HG02759 (cell line): ENCODE measurements at regions not wholly inside any gene's neighbourhood (a gene's known extent, or its start where the extent isn't known, plus 50 kb on each side); places are given as distances from the start of the nearest gene placed in this dataset.

Experiments used
- ATAC-seq: cut with Tn5 transposase; IDR thresholded peaks from one replicate; pipeline ENCODE4 v1.9.1; 2021; ENCODE audit warnings: mild to moderate bottlenecking, moderate library complexity; ENCODE audit not compliant: unreplicated experiment

DNA sequence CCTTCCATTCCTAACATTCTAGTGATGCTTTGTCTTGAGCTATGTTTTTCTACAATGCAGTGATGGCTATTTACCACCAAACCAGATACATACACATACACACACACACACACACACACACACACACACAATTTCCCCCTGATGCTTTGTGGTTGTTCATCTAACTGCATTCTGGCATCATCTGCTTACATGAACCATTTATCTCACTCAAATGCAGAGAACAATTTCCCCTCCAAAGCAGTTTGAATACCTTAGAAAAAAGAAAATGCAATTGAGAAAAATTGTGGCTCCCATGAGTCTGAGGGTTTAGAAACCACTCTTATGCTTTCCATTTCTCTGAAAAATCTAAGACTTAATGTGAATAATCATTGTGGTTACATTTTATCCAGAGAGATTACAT is 1024.8 kb downstream of the TLE4 start:
- no peak for ATAC-seq

DNA sequence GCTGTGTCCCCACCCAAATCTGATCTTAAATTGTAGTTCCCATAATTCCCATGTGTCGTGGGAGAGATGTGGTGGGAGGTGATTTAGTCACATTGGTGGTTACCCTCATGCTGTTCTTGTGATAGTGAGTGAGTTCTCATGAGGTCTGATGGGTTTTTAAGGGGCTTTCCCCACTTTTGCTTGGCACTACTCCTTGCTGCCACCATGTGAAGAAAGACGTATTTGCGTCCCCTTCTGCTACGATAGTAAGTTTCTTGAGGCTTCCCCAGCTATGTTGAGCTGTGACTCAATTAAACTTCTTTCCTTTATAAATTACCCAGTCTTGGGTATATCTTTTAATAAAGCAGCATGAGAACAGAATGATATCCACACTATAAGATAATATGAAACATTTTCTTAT is 1023.4 kb downstream of the TLE4 start:
- ATAC-seq, result no peak

DNA sequence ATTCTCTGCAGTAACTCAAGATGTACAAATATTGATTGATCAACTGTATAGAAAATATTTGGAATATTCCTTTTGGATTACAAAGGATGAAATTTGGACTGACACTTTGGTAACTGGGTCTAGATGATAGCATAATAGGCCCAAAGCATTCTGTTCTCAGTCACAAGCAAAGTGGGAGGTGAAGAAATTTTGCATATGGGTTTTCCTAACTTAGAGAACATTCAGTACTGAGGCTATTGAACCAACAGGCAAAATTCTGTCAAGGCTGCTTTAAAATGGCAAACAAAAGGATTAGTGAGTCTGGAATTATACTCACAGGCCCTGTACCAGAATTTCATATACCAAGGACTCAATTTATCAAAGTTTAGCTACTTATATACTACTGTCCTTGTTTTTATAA is 1020.6 kb downstream of the TLE4 start:
- ATAC-seq, result no peak

DNA sequence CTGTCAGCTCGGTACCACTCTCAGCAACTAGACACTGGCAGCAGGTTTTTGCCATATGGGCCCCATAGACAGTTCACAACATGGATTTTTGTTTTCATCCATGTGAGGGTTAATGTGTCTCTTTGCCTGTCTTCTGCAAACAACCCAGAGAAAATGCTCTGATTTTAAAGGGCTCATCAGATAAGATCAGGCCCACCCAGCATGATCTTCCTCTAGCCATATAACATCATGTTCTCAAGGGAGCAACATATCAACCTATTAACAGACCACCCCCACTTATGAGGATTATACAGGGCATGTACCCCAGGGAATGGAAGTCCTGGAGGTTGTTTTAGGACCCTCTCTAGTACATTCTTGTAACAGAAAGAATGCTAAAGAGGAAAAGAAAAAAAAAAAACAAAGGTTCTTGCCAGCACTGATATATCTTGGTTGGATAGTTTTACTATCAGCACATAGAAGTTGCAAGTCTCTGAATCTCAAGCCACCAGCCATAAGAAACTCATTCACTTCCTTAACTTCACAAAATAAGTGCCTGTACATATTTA is 1015.1 kb downstream of the TLE4 start:
- ATAC-seq, result no peak

DNA sequence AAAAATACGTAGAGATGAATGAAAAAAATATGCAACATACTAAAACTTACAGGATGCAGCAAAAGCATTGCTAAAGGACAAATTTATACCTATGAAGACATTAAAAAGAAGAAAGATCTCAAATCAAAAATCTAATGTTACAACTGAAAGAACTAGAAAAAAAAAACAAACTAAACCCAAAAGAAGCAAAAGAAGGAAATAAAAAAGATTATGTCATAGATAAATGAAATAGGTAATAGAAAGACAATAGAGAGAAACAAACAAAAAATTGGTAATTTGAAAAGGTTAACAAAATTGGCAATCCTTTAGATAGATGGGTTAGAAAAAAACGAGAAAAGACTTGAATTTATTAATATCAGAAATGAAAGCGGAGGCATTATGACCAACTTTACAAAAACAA is 1000.2 kb downstream of the TLE4 start:
- no peak for ATAC-seq

DNA sequence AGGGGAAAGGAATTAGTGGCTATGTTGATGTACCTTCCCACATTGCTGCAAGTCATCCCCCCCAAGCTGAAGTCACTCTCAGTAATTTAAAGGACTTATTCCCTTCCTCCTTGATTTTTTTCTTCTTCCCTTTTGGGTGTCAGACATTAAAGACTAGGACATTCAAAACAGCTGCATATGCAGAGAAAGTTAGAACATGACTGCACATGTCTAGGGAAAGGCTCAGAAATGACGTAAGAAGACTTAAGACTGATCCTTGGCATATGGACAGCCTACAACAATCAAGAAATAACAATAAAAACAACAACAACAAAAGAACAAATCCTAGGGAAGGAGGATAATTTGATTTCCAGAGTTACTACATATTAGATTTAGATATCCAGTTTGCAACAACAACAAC is 997.5 kb downstream of the TLE4 start:
- ATAC-seq, result no peak

DNA sequence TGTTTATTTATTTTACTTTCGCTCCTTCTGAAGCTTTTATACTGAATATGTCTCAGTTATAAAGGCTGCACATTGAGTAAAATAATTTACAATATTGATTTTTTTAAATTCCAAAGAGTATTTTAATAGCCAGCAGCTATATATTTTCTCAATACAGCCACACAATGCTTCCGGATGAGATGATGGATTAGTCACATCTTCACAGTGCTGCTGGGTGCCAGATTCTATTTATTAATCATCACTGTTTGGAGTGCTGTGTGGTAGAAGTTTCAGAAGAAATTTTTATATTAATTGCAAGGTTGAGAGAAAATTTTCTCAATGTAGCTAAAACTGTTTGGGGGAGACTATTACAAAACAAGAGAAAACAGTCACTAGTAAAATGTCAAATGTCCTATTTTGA is 989.8 kb downstream of the TLE4 start:
- ATAC-seq, result no peak

DNA sequence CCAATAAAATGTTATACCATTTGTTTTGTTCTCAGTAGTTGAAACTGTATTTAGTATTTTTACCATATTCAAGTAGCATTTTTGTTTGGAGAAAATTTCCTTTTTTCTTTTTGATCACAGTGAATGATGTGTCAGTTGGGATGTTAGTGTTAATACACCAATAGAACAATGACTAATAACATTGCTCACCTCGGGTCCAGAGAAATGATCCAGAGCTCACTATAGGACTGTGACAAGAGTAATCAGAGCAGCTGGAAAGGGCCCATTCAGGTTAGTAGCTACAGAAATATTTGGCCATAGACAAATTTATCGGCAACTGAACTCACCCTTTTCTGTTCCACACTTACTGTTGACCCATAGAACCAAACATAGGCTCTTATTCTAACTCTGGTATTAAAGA is 989.2 kb downstream of the TLE4 start:
- ATAC-seq, result no peak

DNA sequence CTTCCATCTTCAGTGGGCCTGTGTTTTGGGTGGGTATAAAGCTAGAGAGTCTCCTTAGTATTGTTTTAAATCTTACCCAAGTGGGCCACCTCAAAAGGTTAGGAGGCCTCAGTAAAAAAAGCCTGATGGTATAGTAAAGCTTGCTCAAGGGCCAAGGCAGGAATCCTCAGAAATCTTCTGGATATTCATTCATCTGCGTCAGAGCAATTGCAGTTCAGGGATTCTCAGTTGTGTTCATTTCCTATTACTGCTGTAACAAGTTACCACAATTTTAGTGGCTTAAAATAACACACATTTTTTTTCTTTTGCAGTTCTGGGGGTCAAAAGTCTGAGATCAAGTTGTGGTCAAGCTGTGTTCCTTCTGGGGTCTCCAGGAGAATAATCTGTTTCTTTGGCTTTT is 985.5 kb downstream of the TLE4 start:
- ATAC-seq, result no peak

DNA sequence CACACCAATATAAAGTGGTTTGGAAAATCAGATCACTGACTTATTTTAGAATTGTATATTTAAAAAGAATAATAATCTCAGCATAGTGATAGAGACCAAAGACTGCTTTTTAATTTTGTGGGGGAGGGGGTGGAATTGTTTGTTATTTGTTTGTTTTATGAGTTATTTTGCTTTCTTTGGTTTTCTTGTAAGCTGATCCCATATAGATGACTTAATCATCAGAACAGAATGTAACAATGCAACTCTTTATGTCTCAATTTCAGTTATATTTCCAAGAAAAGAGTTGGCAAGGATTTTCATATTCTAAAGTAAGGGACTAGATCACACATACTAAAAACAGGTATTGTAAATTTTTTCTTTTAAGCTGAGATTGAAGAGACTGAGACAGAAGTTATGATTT is 984.9 kb downstream of the TLE4 start:
- ATAC-seq, result no peak

DNA sequence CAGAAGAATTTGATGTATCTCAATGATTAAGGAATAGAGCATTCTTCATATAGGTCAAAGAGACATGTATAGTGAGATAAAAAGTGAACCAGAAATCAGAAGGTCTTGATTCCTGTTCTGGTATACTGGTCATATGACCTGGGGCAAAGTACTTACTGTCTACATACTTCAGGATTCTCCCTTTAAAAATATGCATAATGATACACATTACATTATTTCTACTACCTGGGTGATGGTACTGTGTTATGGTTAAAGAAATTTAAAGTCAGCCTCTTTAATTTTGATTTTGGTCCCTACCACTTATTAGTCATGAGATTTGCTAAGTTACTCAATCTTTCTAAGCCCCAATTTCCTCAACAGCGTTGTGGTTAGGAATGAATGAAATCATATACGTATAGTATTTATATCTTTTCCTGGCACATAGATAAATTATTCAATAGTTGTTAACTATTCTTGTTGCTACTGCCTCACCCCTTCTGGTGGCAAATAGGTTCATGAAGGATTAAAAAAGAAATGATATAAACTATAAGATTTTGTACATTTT is 984.1 kb downstream of the TLE4 start:
- ATAC-seq, result no peak

DNA sequence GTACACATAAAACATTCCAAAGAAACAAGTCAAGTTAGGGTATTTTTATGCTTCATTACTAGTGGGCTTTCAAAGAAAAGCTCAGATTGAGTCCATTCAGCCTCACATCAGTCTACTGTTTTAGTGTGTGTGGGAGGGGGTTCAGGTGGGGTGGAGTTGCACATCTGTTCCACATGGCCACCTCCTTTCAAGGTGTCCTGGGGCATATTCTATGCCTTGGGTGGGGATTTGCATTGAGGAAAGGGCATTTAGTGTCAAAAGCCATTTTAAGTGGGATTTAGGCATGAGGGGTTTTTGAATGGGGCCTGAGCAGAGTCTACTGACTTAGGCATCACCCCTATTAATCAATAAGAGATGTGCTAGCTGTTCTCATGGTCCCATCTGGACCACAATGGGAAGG is 983.1 kb downstream of the TLE4 start:
- ATAC-seq, result no peak

DNA sequence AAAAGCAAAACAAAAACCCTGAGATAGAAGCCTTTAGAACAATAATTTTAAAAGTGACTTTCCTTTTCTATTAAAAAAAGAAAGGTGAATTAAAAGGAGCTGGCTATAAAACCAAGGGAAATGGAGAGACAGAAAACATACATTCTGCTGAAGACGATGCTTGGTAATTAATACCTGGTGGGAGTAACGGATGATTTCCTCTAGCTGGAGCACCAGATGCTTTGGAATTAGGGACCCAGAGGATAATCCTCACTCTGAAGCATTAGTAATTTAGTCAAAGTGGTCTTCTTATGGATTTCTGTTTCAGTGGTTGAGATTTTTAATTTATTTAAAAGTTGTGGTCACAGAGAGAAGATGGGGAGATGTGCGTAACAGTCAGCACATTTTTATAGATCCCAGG is 982.5 kb downstream of the TLE4 start:
- ATAC-seq, result no peak

DNA sequence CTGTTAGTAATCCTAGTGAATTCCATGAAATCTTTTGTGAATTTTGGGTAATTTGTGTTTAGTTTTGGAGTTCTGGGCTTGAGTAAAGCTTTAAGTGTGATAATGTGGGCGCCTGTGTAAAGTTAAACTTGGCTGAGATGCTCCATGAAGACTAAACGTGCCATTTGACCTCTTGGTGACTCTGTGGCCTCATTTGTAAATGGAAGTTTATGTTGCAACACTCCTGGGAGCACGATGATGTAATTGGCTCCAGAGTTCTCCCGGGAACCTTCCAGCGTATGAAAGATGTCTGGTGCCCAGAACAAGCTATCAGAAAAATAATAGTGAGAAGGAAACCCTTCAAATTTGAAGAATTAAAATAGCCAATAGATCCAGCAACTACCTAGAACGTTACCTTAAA is 981.2 kb downstream of the TLE4 start:
- ATAC-seq, result no peak

DNA sequence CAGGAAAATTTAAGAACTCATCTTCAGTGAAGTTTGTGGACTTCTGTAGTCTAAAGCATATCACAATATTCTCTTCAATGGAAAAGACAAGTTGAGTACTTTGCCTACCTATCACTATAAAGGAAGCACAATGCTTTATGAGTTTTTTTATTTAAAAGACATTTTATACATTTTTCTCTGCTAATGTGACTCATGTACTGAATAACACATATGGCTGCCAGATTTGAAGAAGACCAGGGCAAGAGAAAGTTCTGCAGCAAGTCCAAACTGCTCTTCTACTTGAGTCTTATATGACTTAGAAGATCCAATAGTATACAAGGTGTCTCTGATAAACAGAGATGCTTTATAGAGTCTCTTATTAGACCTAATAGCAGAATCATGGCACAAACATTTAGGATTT is 978.4 kb downstream of the TLE4 start:
- no peak for ATAC-seq

DNA sequence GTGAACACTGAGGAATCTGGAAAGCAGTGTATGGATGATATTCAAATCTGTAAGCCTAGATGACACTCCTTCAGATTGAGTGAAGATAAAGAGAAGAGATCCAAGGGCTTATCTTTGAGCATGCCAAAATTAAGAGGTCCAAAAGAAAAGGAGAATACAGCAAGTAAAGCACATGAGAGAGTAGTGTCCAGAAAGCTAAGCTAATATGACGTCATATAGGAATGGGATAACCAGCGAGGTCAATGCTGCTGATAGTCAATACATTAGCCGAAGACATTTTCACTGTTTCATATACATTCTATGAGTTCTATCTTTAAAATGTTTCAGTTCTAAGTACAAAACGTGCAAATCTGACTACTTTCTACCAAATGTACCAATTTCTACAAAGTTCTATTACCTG is 975.8 kb downstream of the TLE4 start:
- no peak for ATAC-seq

DNA sequence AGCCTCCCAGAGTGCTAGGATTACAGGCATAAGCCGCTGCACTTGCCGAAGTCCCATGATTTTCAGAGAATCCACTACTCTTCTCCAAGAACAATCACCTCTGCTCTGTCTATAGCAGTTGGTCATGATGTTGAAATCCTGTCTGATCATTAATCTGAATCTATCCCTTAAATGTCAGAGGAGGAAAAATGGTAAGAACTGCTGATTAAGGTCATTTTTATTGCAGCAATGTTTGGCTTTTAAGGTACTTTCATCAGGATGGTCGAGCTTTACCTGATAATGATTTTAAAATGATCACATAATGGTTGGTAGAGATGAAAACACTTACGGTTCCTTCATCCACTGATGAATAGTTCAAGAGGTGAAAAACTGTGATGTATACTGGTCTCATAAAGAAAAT is 968.6 kb downstream of the TLE4 start:
- ATAC-seq, result no peak

DNA sequence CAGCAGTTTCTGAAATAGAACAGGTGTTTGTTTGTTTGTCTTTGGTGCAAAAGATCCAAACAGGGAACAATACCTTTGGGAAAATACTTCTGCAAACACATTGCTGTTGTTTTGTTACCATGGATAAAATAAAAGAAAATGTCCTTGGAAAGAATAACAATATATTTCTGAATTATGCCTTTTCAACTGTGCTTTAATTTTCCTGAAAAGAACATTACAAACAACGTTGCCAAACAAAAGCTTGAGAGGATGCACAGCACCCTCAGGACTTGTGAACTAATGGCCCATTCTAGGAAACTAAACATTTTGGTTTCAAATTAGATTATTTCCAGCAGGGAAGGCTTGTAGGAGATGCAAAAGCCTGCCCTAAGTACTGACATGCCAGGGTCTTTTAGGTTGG is 967.2 kb downstream of the TLE4 start:
- ATAC-seq, result no peak

DNA sequence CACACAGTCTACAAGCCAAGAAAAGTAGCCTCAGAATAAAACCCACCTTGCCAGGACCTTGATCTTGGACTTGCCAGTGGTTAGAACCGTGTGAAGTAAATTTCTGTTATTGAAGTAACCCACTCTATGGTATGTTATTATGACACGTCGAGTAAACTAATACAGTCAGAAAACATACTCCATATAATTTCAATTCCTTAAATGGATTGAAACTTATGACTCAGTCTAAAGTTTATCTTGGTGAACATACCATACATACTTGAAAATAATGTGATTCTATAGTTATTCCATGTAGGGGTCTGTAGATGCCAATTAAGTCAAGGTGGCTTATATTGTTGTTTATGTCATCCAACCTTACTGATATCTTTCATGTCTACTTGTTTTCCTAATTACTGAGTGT is 950.7 kb downstream of the TLE4 start:
- ATAC-seq, result no peak

DNA sequence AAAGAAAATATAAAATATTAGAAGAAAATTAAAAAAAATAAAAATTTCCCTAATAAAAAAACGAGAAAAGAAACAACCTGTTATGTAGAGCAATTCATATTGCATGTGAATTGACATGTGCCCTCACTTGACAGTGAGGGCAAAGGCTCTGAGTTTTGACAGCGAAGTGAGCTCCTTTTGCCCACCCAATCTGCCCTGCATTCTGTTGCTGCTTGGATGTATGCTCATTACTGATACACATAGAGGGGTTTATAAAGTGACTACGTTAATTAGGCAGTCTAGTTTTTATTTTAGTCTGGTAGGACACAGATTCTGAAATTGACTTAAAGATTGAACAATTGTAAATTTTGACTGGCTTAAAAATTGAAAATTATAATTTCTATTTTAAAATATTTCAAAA is 949.4 kb downstream of the TLE4 start:
- no peak for ATAC-seq

DNA sequence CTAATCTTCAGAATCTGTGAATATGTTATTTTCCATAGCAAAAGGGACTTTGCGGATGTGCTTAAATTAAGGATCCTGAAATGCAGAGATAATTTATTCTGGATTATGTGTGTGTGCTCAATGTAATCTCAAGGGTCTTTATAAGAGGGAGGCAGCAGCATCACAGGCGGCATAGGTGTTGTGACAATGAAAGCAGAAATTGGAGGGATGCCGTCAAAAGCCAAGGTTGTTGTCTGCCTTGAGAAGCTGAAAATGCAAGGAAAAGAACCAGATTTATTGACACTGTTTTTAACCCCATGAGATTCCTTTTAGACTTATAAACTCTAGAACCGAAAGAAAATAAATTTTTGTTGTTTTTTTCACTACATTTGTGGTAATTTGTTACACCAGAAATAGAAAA is 948.5 kb downstream of the TLE4 start:
- no peak for ATAC-seq

DNA sequence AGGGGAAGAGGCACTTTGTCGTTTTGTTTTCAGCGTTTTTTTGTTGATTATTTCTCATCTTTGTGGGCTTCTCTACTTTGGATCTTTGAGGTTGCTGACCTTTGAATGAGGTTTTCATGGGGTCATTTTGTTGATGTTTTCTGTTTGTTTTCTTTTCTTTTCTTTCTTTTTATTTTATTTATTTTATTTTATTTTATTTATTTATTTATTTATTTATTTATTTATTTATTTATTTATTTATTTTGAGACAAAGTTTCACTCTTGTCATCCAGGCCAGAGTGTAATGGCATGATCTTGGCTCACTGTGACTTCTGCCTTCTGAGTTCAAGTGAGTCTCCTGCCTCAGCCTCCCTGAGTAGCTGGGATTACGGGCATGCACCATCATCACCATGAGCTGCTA is 946.7 kb downstream of the TLE4 start:
- ATAC-seq, result no peak

DNA sequence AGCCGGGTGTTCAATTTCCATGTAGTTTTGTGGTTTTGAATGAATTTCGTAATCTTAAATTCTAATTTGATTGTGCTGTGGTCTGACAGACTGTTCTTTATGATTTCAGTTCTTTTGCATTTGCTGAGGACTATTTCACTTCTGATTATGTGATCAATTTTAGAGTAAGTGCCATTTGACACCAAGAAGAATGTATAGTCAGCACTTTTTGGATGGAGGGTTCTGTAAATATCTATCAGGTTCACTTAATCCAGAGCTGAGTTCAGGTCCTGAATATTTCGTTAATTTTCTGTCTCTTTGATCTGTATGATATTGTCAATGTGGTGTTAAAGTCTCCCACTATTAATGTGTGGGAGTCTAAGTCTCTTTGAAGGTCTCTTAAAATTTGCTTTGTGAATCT is 944.9 kb downstream of the TLE4 start:
- ATAC-seq, result no peak

DNA sequence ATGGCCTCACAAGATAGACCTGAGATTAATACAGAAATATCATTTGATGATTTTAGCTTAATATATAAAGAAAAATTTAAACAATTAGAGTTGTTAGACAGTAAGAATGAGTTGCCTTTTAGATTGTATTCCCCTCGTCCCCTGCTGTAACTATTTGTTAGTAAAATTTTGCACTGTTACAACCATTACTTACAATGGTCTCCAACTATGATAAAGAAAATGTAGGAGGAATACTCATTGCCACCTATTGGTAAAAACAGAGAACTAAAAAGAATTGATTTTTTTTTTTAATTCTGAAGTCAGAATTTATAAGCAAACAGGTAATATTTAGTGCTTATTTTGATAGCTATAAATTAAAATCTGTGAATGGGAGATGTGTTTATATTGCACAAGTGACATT is 937.6 kb downstream of the TLE4 start:
- ATAC-seq, result no peak
